ENCODE measurements at regions not wholly inside any gene's neighbourhood (a gene's known extent, or its start where the extent isn't known, plus 50 kb on each side); places are given as distances from the start of the nearest gene placed in this dataset.
A peak's percentile ranks its signal among the peaks of the same experiment; 100 is the strongest.

DNA sequence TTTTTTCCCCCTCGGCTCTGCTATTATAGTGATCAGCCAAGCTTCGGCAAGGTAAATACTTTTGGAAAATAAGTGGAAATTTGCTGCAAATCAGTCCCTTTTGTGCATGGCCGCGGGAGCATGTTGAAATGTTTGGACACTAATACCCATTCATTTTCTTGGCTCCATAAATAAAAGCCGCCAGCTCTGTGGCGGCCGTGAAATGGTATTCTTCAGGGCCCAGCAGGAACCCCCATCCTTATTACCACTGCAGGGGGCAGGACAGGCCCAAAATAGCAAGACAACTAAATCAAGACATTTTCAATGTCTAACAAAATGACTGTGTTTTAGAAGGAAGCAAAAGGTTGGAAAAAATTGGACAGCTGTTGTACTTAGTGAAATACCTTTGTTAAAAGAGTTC lies 362.3 kb downstream of the NR2F2 start:
- DNase-seq = no peak

DNA sequence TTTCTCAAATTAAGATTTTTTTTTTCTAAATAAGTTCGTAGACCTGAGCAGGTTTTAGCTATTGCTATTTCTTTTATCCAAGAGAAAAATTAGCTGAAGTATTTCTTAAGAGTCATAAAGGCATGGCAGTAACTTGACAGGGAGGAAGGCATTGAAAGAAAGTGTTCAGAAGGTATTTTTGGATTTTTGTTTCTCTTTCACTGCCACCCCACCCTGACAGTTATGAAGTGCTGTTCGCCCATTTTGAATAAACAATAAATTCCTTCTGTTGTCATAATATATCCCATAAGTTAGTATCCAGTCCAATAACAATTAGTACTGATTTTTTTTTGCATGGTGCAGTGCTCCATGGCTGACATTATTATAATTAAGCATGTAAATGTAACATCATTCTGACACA lies 363.0 kb downstream of the NR2F2 start:
- no peak for DNase-seq

DNA sequence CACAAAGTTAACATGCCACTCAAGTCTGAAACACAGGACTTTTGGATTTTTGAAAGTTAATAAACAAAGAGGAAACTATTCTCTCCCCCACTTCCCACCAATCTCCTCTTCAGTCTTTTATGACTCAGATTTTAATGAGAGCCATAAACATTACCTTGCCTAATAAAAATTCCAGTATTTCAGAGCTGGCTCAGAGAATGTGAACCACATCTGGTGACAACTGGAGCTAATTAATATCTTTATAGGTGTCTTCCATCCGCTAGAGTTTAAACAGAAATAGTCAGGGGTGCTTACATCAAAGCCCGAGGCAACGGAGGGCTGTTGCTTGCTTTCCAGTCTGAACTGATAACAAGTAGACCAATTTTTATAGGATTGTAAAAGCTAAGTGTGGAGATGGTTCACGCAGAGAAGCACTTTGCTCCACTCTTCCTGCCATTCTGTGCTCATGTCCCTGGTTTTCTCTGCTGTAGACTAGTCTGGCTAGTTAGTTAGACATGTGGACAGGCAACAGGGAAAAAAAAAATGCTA lies 363.6 kb downstream of the NR2F2 start:
- DNase-seq = no peak

DNA sequence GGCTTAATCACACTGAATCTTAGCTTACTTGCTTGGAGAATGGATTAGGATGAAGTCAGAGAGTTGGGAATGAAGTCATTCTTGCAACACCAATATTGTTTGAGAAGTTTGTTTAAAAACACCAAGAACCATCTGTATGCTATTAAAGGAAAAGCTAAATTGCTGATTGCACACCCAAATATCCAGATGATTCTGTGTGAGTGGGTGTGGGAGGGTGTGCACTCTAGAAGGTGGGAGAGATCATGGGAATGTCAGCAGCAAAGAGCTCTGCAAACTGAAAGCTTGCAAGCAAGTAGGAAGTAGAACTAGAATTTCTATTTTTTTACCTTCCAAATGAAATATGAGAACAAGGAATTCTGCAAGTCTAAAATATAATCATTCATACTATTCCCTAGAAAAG lies 364.9 kb downstream of the NR2F2 start:
- no peak for DNase-seq

DNA sequence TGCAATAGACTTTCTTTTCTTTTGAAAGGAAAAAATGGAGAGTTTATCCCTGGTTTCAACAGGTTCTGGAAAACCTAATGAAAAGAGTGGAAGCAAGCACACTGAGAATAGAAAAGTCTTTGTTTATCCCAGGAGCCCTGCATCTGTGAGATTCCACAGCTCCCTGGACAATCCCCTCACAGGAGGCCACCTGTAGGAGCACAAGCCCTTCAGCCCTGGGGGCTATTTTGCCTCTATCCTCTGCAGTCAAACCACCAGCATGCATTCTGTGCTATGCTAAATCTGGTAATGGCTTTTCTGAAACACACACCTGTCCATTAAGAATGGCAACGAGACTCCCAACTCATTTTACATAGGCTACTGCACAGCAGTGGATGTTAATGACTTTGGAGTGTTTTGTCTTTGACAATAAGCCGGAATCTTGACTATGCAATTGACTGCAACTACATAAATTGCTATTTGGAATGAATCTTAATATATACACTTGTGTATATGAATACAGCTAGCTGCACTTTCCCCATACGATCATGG lies 369.4 kb downstream of the NR2F2 start:
- no peak for DNase-seq

DNA sequence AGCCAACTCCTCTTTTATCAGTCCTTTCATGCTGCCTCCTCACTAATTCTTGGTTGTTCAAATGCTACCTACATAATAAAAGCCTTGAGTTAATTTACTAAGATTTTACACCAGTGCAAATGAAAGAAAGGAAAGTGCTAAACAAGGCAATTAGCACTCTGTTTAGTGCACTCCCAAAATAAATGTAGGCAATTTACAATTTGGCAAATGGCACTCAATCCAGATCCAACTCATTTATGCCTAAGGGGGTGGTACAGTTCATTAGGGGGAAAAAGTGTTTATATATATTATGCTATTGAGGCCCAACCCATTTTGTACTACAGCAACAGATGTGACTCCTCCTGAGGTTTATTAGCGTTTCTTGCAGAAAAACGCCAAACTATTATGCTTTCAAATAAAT lies 370.1 kb downstream of the NR2F2 start:
- no peak for DNase-seq

DNA sequence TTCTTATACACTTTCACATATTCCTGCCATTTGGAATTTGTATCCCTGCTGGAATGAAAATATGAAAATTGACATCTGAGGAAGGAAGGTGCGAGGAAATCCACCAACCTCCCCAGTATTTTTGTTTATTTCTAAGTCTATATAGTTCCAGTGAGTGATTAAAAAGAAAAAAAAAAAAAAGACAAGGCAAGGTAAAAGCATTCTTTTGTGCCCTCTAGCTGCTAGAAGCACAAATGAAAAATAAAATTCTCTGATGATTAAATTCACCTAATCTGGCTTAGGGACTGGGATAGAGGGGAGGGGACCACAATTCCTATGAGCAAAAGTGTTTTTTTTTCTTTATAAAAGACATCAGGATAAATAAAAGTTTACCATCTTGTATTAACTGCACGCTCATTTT lies 370.9 kb downstream of the NR2F2 start:
- DNase-seq = no peak

DNA sequence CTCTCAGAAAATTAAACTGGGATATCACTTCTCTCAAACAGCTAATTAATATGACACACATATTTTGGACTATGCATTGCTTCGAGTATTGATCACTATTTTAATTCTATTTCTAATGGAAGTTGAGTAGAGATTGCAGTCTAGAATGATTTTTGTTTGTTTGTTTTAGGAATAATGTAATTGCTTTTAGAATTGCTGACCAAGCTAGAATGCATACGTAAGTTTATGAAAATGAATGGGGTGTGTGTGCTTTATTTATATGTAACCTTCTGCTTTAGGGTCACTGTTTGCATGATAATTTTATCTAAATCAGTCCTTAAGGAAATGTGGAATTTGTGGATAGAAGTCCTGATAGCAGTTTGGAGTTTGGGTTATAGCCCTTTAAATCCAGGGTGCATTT lies 371.4 kb downstream of the NR2F2 start:
- no peak for DNase-seq

DNA sequence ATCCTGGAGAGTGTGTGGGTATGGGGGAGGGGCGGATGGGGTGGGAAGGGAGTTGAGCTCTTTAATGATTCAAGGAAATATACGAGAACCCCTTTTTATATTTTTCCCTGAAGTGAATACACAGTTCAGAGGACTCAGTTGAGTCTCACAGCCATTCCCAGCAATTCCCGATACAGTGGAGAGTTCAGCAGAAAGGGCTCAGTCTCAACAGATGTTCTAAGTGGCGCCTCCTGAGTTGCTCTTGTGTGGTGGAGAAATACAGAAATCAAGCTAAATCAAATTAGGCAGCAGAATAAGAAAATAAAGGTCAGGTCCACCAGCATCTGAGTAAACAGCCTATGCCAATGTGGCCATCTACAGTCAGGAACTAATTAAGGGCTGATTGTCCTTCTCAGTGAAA lies 372.1 kb downstream of the NR2F2 start:
- peak; percentile 8 for DNase-seq

DNA sequence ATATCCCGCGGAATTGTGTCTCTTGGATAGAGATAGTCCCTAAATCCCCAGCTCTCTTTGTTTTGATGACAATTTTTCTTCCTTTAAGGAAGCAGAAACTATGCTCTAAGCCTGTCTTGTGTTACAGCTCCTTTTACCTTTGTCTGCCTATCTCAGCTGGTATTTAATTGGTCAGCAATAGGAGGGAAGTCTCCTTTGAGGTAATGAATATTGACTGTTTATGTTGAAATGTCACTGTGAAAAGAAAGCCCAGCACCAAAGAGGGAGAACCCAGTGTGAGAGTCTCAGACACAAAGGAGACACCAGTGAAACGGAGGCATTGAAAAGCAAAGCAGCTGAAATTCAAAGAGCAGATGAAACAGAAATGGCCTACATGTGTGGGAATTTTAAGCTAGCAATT lies 372.6 kb downstream of the NR2F2 start:
- no peak for DNase-seq

DNA sequence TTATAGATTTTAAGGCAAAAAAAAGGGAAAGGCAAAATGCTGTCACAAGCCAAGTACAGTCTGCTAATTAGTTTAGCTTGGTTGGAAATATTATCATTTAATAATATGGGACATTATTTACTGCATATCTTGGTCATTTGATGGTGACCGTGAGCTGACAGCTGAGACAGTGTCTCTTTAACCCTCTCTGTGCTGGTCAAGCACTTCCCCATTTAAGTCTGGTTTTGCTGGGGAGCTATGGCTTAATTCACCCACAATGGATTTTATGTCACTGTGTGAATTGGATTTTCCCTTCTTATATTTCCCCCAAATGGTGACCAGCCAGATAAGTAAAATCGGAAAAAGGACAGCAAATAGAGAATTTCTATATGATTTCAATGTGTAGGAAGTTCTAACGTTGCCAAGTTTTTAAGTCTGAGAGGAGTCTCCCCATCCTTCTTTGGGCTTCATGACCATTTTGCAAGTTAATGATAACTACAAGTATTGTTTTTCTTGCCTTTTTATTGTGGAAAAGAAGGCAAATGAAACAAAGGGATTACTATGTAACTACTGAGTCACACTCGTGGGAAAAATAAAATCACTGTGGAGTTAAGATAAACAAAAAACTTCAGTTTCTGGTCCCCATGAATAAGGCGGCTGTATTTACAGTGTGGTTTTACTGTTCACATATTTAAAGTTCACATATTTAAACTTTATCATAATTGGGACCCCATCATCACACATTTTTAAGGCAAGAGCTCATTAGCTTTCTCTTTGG lies 373.5 kb downstream of the NR2F2 start:
- no peak for DNase-seq

DNA sequence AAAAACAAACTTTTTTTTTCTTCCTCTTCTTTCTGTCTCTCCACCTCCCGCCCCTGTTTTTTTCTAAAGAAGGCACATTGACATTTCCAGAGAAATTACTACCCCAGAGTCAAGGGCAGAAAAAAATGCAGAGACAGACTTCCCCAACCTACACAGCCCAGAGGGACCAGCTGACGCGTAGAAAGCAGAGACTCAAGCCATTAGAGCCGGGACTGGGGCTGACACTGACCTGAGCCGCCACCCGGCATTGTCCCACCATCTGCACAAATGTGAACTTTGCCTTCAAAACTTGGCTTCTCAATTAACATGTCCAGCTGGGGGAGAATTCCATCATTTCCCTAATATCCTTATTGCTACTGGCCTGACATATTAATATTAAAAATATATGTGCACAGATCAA lies 385.6 kb downstream of the NR2F2 start:
- no peak for DNase-seq

DNA sequence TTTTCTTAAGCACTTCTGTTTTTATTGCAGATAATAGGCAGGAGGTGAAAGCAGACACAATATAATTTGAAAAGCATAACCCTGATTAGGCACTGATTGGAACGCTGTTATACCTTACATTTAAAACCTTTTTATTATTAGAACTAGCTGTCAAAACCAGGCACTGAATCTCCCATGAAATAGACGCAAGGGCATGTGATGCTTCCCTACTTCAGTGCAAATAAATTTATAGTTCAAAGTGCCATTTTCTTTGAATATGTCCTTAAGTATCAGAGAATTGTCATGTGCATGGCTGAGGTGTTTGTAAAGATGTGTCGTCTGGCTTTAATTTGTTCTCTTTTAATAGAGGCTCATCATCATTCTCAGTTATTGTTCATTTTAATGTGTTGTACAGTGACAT lies 386.0 kb downstream of the NR2F2 start:
- DNase-seq = no peak

DNA sequence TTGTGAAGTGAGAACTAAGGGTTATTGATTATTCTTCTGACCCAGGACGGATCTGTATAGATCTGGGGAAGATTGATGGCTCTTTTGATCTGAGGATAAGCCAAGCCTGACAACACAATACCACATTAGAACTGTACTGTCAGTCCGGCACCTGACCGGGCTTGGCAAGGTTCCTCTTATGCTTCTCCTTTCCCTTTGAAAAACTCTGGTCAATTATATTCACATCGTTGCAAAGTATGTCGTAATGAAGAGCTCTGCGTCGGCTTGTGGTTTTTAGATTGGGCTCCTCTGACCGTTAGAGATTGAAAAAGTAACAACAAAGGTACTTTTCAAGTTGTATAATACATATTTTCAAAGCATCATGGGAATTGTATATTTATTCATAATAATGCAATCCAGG lies 389.8 kb downstream of the NR2F2 start:
- DNase-seq = no peak

DNA sequence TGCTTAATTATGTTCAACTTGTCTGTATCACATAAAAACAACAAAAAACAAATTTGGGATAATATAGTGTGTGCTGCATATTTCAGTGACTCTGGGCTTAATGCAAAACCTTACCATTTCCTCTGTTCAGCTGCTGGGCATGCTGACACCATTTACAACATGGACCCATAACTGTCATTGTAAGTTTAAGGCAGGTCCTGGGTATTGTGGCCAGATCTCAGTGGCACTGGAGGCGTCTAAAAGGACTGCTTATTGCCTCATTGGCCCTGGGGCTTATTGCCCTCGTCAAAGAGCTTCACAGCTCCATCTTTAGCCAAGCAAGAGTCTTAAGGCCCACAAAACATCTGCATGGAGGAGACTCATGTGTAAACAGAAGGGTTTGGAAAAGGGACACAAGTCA lies 390.2 kb downstream of the NR2F2 start:
- no peak for DNase-seq

DNA sequence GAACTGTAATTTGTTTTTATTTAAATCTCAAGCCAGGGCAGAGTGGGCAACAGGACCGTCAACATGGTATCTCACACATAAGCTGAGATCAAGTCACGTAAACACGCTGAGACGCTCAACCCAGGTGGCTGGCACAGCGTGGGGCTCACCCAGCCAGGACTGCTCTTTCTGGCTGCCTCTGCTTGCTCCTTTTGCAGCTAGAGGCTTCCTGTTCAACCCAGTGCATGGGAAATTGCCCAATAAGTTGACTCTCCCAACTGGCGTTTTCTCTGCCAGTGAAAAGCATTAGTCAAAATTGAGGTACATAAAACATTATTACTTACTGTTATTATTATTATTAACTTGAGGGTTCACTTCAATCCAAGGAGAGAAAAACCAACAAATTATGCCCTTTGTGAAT lies 398.1 kb downstream of the NR2F2 start:
- no peak for DNase-seq

DNA sequence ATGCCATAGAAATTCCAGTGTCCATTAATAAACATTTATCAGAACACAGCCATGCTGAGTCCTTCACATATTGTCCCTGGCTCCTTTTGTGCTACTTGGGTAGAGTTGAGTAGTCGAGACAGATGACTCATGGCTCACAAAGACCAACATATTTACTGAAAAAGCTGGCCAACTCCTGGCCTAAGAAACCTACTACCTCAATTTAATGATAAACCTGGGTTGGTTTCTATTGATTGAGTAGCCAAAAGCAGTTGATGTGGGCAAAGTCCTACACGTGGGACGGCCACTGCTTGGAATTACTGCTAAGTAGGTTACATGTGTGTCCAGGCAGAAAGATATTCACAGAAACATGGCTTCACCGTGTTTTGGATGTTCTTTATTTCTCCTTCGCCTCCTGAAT lies 402.2 kb downstream of the NR2F2 start:
- DNase-seq = no peak

DNA sequence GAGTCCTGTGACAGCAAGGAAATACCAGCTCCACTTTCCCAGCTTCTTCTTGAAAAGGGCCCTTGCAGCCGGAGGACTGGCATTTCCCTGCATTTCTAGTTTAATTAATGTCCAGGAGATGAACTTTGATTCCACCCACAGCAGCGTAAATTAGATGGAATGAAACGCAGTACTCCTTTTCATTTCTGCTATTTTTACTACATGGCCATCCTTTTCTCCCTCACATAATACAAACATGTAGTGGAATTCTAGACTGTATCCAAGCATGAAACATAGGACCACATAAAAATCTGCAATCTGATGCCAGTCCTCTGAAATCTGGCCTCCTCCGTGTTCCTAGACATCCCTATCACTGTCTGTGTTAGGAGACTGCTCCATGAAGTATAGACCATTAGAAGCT lies 403.2 kb downstream of the NR2F2 start:
- DNase-seq = no peak

DNA sequence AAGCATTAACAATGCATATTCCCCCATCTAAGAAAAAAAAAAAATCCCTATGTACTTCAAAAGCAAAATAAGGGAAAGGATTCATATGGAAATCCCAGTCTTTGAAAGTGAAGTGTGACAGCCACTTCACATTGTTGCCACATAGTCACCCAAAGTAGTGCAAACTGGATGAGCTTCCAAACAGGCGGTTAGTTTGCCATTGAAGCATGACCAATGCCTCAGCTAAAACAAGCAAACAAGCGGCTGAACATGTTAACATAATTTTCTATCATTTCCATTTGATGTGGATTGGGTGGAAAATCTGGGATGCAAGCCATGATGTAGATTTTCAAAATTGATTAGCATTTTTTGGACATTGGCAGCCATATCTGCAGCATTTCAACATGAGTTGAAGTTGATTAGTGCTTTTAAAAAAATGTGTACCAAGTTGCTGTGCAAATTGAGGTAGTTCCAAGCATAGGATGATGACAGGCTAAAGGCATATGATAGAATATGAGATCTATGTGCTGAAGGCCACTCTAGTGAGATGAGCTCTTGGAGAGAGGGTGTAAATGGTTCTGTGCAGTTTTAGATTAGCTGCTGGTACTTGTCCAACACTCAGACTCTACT lies 405.2 kb downstream of the NR2F2 start:
- no peak for DNase-seq

DNA sequence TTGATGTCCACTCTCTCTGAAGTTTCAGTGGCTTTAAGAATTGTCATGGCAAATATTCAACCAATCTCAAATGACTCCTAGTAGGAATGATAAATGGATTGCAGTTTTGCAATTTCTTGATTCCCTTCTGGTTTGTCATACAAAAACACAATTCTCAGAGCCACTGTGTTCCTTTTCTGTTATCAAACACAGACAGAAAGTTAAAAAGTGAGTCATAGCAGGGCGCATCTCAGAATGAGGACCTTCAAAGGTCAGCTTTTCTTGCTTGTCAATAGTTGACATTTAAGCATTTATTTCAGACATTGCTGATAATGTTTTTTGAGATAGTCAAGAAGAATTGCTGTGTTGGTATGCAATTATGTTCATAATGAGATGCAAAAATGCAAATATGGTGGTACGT lies 405.9 kb downstream of the NR2F2 start:
- no peak for DNase-seq

DNA sequence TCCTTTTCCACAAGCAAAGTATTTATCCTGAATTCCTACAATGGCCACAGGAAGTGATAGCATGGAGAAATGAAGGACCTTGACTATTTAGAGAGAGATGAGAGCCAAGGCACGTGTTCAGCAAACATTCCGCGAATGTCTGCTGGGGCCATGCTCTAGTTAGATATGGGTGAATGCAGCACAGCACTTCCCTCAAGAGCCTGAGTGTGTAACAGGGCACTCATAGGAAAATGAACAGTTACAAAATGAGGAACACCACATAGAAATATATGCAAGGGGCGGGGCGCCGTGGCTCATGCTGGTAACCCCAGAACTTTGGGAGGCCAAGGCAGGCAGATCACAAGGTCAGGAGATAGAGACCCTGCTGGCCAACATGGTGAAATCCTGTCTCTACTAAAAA lies 406.9 kb downstream of the NR2F2 start:
- DNase-seq = no peak

DNA sequence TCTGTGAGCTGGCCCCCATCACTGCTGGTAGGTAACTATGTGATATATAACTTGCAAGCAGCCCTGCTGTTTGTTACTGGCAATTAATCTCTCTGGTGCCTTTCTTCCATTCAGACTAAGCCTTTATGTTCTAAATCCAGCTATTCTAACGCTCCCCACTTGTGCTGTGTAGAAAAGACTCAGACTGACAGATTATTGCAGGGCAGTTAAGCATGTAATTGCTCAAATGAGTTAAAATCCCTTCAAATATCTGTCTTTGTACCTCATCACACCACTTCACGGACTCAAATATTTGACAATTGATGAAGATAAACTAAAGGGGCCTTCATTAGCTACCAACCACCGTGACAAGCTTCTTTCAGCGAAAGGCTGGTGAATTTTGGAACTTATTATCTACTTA lies 416.2 kb downstream of the NR2F2 start:
- DNase-seq = no peak

DNA sequence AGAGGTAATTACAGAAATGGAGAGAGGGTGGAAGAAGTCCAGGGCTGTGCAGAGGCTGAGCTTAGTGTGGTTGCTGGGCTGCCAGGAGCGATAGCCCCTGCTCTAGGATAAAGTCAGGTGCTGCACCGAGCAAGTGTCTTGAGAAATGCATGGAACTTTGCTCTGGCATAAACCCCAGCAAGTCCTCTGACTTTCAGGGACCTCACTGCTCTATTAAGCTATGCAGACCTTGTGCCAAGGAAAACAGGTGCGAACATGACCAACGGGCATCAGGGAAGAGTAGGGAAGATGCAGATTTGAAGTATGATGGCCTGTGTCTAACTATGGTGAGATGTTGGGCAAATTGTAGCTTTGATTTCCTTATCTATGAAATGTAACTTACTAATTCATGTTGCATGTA lies 416.8 kb downstream of the NR2F2 start:
- DNase-seq = no peak

DNA sequence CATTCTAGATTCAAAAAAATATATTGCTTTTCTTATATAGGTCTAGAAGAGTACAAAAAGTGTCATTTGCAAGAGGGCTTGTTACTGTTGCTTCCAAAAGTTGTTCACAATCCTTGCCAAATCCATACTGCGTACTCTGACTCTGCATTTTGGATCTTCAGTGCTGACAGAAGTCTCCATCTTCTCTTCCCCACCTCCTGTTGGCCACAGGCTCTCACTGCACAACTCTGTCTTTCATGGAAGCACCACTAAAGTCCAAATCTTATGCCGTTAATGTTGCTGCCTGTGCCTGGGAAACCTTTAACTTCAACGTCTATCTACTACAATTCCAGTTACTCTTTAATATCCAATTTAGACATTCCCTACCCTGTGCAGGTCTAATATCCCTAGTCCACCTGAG lies 419.9 kb downstream of the NR2F2 start:
- no peak for DNase-seq

DNA sequence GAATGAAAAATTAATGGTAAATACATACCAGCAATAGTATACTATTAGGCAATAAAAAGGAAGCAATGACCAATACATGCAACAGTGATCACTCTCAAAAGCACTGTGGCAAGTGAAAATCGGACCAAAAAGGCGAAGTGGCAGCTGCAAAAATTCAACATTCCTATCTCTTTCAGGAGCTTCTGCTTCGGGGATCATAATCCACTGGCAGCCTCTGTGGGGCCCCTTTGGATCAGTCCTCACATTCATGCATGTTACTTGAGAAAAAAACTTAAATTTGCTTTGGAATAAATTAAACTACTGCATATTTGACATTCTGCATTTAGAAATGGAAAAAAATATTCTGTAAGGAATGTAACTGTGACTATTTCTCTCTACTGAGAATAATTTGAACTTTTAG lies 425.6 kb downstream of the NR2F2 start:
- DNase-seq = no peak

Data from midbrain (tissue), 1 donor.